Tibial nerve (tissue), 3 donors: ENCODE measurements at regions not wholly inside any gene's neighbourhood (a gene's known extent, or its start where the extent isn't known, plus 50 kb on each side); places are given as distances from the start of the nearest gene placed in this dataset.

Experiments used
- POLR2A ChIP-seq, 2 donors: fragments of 450-650 bp; IDR thresholded peaks; one replicate each; pipeline ENCODE4 v1.6.1; 2017; ENCODE audit warnings: antibody characterized with exemption in 2 of 2, mild to moderate bottlenecking in 2 of 2, moderate library complexity in 2 of 2
- TF ChIP-seq, protein P1 (sequence below), 5 experiments: fragments of 200-600 bp in 3 of 5; fragments of 450-650 bp in 2 of 5; sonication (generic) in 3 of 5; IDR thresholded peaks; one replicate each; pipeline ENCODE4 v1.5.1; 2016 to 2019; ENCODE audit warnings: antibody characterized with exemption in 5 of 5, mild to moderate bottlenecking in 3 of 5, moderate library complexity in 2 of 5

DNA sequence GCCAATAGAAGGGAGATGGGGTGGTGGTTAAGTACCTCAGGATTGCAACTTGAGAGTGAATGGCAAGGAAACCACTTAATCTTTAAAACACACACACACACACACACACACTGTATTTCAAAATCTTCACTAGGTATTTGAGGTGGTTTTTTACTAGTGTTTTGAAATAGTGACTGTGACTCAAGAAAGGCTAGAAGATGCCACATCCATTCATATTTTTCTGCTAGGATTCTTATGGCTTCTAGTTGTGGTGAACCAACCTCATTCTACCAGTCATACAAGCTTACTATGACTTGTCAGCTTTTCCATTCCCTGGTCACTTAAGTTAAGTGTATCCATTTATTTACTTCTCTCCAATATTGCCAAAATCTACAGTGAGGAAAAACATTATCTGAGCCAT, 519.4 kb upstream of the JAG1 start:
- TF ChIP-seq, protein P1, sequence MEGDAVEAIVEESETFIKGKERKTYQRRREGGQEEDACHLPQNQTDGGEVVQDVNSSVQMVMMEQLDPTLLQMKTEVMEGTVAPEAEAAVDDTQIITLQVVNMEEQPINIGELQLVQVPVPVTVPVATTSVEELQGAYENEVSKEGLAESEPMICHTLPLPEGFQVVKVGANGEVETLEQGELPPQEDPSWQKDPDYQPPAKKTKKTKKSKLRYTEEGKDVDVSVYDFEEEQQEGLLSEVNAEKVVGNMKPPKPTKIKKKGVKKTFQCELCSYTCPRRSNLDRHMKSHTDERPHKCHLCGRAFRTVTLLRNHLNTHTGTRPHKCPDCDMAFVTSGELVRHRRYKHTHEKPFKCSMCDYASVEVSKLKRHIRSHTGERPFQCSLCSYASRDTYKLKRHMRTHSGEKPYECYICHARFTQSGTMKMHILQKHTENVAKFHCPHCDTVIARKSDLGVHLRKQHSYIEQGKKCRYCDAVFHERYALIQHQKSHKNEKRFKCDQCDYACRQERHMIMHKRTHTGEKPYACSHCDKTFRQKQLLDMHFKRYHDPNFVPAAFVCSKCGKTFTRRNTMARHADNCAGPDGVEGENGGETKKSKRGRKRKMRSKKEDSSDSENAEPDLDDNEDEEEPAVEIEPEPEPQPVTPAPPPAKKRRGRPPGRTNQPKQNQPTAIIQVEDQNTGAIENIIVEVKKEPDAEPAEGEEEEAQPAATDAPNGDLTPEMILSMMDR (IDR thresholded peaks at IDR 0.05), result no peak
- TF ChIP-seq POLR2A (IDR thresholded peaks at IDR 0.05), result no peak
